A549 (cell line): ENCODE measurements at regions not wholly inside any gene's neighbourhood (a gene's known extent, or its start where the extent isn't known, plus 50 kb on each side); places are given as distances from the start of the nearest gene placed in this dataset.

Source experiments
- CTCF ChIP-seq: fragments of >200 bp; sonication (Bioruptor Twin); formaldehyde crosslinking; IDR thresholded peaks from 3 replicates; pipeline ENCODE4 v1.5.1; 2016
- PBX3 ChIP-seq: IDR thresholded peaks from 2 replicates; pipeline ENCODE4 v1.6.1; 2012

GRCh38 chr13:26839682-26840081 lies 79.1 kb upstream of the GPR12 start:
- TF ChIP-seq PBX3 (no peak), CTCF (no peak)
